Spleen (tissue), 11 donors: ENCODE measurements at regions not wholly inside any gene's neighbourhood (a gene's known extent, or its start where the extent isn't known, plus 50 kb on each side); places are given as distances from the start of the nearest gene placed in this dataset.

Experiments
- DNase-seq: peaks from one replicate; pipeline ENCODE4 v3.0.0-alpha.2; 2020
- H3K27ac ChIP-seq, 8 donors: fragments of 200-600 bp; sonication (generic) in 7 of 8; 1 replicate in 4 of 8; 2 replicates in 4 of 8; pipeline versions ENCODE4 v1.5.0 to v1.8.0; 2016 to 2021; ENCODE audit warnings: inconsistent platforms in 4 of 8, mild to moderate bottlenecking in 4 of 8, moderate library complexity in 1 of 8
- H3K27me3 ChIP-seq, 7 donors: fragments of 200-600 bp; sonication (generic) in 6 of 7; replicated peaks in 1 of 7; 1 replicate in 4 of 7; 2 replicates in 3 of 7; pipeline versions ENCODE4 v1.5.0 to v1.8.0; 2016 to 2021; ENCODE audit warnings: inconsistent platforms in 3 of 7, mild to moderate bottlenecking in 1 of 7
- H3K36me3 ChIP-seq, 6 donors: fragments of 200-600 bp; sonication (generic) in 5 of 6; 1 replicate in 4 of 6; 2 replicates in 2 of 6; pipeline versions ENCODE4 v1.5.0 to v1.8.0; 2016 to 2021; ENCODE audit warnings: inconsistent platforms in 2 of 6
- H3K4me1 ChIP-seq, 6 donors: fragments of 200-600 bp; sonication (generic) in 5 of 6; 1 replicate in 3 of 6; 2 replicates in 3 of 6; pipeline versions ENCODE4 v1.5.0 to v1.8.0; 2016 to 2021; ENCODE audit warnings: inconsistent platforms in 3 of 6
- H3K4me3 ChIP-seq, 8 donors: fragments of 200-600 bp; sonication (generic) in 7 of 8; 1 replicate in 4 of 8; 2 replicates in 4 of 8; pipeline versions ENCODE4 v1.5.0 to v1.8.0; 2016 to 2021; ENCODE audit warnings: inconsistent platforms in 4 of 8, mild to moderate bottlenecking in 4 of 8, moderate library complexity in 2 of 8
- H3K9me3 ChIP-seq, 8 donors: fragments of 200-600 bp; sonication (generic) in 7 of 8; 1 replicate in 4 of 8; 2 replicates in 4 of 8; pipeline versions ENCODE4 v1.5.0 to v1.8.0; 2016 to 2021; ENCODE audit warnings: inconsistent platforms in 4 of 8
- POLR2A ChIP-seq, 3 donors: fragments of 450-650 bp; IDR thresholded peaks; one replicate each; pipeline ENCODE4 v1.5.1; 2017; ENCODE audit warnings: antibody characterized with exemption in 3 of 3, mild to moderate bottlenecking in 1 of 3
- POLR2AphosphoS5 ChIP-seq, 3 donors: sonication (generic); formaldehyde crosslinking; IDR thresholded peaks; one replicate each; pipeline ENCODE4 v1.5.1; 2017; ENCODE audit warnings: antibody characterized with exemption in 3 of 3
- WGBS, 5 donors: extraction: QIAGEN DNeasy Blood & Tissue Kit in 3 of 5; methylation state at CpG; one replicate each; pipeline versions ENCODE4 v1.1.5 to v1.1.7; 2013 to 2018; 5-methylcytosine and 5-hydroxymethylcytosine counted together
- intact Hi-C: fragments of 100-400 bp; cut with DNase I; formaldehyde crosslinking; loops from one replicate; pipeline ENCODE4 v1.15.0; 2023; ENCODE audit warnings: low total_unique reads
- TF ChIP-seq, protein P1 (sequence below), 11 experiments: fragments of 200-600 bp in 7 of 11; fragments of 450-650 bp in 4 of 11; sonication (generic) in 4 of 11; IDR thresholded peaks in 8 of 11; conservative IDR thresholded peaks in 3 of 11; 1 replicate in 7 of 11; 2 replicates in 4 of 11; pipeline versions ENCODE4 v1.4.0 to v1.8.0; 2016 to 2021; ENCODE audit warnings: antibody characterized with exemption in 11 of 11, inconsistent platforms in 4 of 11, mild to moderate bottlenecking in 1 of 11
- donor health status: healthy with polysubstance abuse.
- donor health status: DM: no; HTN: no; CAD: no; lungs with moderate emphysema.
- donor health status: DM: no; HTN: no; CAD: no.
- donor health status: Bipolar disorder and iron deficiency.
- donor health status: healthy.
- donor health status: DM: no; HTN: no; CAD: no.
- donor health status: DM: yes; HTN: yes; CAD: no.

DNA sequence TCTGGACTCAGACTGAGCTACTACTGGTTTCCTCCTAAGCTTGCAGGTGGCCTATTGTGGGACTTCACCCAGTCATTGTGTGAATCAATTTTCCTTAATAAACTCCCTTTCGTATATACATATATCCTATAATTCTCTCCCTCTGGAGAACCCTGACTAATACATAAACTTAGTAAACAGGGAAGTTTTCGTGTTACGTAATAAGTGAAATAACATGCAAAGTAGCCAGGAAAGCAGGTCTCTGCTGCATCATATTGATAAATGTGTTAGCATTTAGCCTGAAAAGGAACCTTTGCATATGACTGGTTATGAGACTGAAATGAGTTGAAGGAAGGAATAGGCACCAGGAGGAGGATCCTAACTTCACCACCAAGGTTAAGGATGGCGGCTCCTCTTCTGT is 527.2 kb upstream of the FAM98A start:
- H3K4me3 ChIP-seq: no peak overlapping the region
- TF ChIP-seq POLR2AphosphoS5 (IDR thresholded peaks at IDR 0.05) (no peak), POLR2A (IDR thresholded peaks at IDR 0.05) (no peak)
- TF ChIP-seq, protein P1, sequence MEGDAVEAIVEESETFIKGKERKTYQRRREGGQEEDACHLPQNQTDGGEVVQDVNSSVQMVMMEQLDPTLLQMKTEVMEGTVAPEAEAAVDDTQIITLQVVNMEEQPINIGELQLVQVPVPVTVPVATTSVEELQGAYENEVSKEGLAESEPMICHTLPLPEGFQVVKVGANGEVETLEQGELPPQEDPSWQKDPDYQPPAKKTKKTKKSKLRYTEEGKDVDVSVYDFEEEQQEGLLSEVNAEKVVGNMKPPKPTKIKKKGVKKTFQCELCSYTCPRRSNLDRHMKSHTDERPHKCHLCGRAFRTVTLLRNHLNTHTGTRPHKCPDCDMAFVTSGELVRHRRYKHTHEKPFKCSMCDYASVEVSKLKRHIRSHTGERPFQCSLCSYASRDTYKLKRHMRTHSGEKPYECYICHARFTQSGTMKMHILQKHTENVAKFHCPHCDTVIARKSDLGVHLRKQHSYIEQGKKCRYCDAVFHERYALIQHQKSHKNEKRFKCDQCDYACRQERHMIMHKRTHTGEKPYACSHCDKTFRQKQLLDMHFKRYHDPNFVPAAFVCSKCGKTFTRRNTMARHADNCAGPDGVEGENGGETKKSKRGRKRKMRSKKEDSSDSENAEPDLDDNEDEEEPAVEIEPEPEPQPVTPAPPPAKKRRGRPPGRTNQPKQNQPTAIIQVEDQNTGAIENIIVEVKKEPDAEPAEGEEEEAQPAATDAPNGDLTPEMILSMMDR (IDR thresholded peaks at IDR 0.05 in 8 of 11, conservative IDR thresholded peaks at IDR 0.05 in 3 of 11): no peak
- peaks cover 0 to 5% (median 0%) of the 10 kb centered on the region in 8 donors for H3K9me3 ChIP-seq
- intact Hi-C loops: no loop called here
- no peak overlapping the region for H3K27ac ChIP-seq
- 89 to 93% (median 92%) methylated on average over 4 of the region's 4 CpGs for WGBS, 5 donors
- no peaks in the 10 kb centered on the region for H3K27me3 ChIP-seq
- H3K36me3 ChIP-seq: no peaks in the 10 kb centered on the region
- no peak for DNase-seq
- H3K4me1 ChIP-seq: no peaks in the 10 kb centered on the region

DNA sequence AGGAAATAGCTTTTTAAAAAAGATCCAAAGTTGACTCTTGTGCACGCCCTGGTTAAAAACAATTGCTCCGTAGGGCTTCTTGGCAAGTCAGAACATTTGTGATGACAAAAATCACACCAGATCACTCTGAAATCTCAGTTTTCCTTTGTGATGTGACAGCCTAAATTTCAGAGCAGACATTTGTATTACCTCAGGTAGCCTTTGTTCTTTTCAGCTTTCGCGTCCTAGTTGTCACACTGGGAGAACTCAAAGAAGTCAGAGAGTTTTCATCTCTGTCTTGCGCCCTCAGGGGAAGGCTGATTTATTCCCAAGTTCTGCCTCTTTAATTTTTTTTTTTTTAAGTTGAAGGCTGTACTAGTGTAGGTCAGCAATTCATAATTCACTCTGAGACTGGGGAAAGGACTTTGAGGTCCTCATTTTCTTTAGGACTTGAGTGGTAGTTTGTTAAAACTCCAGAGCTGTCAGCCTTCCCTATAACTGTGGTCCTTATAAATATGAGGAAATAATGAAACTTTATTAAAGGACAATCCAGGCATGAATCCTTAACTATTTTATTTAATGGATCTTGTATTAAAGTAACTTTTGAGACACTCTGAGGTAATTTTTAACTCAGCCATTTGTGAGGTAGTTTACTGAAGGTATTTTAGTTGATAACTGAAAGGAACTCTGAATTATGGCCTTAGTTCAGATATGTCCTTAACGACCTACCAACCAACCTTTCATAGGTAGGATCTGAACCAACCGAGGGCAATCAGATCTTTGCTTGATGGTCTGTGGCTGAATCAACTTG is 525.1 kb upstream of the FAM98A start:
- Histone ChIP-seq H3K9me3 (peaks cover 0 to 5% (median 0%) of the 10 kb centered on the region in 8 donors), H3K4me1 (no peaks in the 10 kb centered on the region), H3K27me3 (no peaks in the 10 kb centered on the region), H3K4me3 (no peak overlapping the region), H3K36me3 (no peaks in the 10 kb centered on the region), H3K27ac (no peak overlapping the region)
- no peak for DNase-seq
- TF ChIP-seq POLR2AphosphoS5 (IDR thresholded peaks at IDR 0.05) (no peak), POLR2A (IDR thresholded peaks at IDR 0.05) (no peak)
- TF ChIP-seq, protein P1 (IDR thresholded peaks at IDR 0.05 in 8 of 11, conservative IDR thresholded peaks at IDR 0.05 in 3 of 11): no peak
- intact Hi-C loops: no loop called here
- 66 to 76% (median 72%) methylated on average over 7 of the region's 7 CpGs for WGBS, 5 donors

DNA sequence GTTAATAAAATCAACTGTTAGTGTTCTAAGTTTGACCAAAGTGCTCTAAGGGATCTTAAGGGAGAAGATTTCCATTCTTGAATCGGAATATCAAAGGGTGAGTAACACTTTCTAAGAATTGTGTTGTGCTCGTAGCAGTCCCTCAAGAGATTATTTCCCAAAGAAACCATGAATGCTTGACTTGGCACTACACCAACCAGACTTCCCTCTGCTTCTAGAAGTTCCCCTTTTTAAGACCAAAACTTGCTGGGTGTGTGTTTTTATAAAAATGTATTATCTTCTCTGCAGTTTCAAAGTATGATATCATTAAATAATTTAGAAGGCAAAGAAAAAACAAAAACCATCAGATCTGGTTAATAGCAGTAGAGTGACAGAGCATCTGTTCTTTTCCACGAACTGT is 522.0 kb upstream of the FAM98A start:
- TF ChIP-seq POLR2AphosphoS5 (IDR thresholded peaks at IDR 0.05) (no peak), POLR2A (IDR thresholded peaks at IDR 0.05) (no peak)
- TF ChIP-seq, protein P1 (IDR thresholded peaks at IDR 0.05 in 8 of 11, conservative IDR thresholded peaks at IDR 0.05 in 3 of 11): no peak

DNA sequence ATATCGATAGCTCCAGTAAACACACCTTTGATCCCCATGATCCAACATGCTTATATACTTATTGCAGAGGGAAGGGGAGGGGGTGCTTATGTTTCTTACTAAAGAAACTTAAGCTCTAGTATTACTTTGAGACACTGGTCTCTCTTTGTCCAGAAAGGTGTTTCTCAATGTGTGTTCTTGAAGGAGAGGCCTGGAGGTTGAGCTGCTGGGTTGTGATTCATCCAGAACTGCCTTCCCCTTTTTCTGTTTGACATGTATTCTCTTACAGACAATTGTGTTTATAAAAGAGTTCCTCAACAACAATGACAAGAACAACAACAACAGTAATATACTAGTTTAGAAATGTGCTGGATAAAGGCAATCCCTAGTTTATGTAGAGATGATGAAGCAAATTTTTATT is 516.0 kb upstream of the FAM98A start:
- DNase-seq: no peak
- Histone ChIP-seq H3K27ac (no peak overlapping the region), H3K4me3 (no peak overlapping the region), H3K9me3 (no peaks in the 10 kb centered on the region), H3K36me3 (no peaks in the 10 kb centered on the region), H3K4me1 (no peaks in the 10 kb centered on the region), H3K27me3 (no peaks in the 10 kb centered on the region)
- 83 to 98% (median 88%) methylated on average over 1 of the region's 1 CpG for WGBS, 5 donors
- no peak for TF ChIP-seq POLR2AphosphoS5 (IDR thresholded peaks at IDR 0.05)
- intact Hi-C loops: no loop called here

More for the DNA sequence above, 522.0 kb upstream of the FAM98A start:
- Histone ChIP-seq H3K27me3 (no peaks in the 10 kb centered on the region), H3K4me1 (no peaks in the 10 kb centered on the region), H3K36me3 (no peaks in the 10 kb centered on the region), H3K4me3 (no peak overlapping the region), H3K9me3 (peaks cover 0 to 5% (median 0%) of the 10 kb centered on the region in 8 donors), H3K27ac (no peak overlapping the region)
- DNase-seq: no peak
- WGBS, 5 donors: 1 to 18% (median 17%) methylated on average over 3 of the region's 3 CpGs
- intact Hi-C loops: no loop called here
